Prostate gland (tissue), 2 donors: ENCODE measurements at regions not wholly inside any gene's neighbourhood (a gene's known extent, or its start where the extent isn't known, plus 50 kb on each side); places are given as distances from the start of the nearest gene placed in this dataset.

Source experiments
- DNase-seq: peaks from one replicate; pipeline ENCODE4 v3.0.0-alpha.2; 2019; ENCODE audit warnings: low spot score
- H3K27ac ChIP-seq, 2 donors: fragments of 200-600 bp; sonication (generic); 2 replicates each; pipeline ENCODE4 v1.5.1; 2017 to 2019
- H3K27me3 ChIP-seq: fragments of 200-600 bp; sonication (generic); replicated peaks from 2 replicates; pipeline ENCODE4 v1.5.1; 2019; ENCODE audit not compliant: insufficient read depth
- H3K36me3 ChIP-seq, 2 donors: fragments of 200-600 bp; sonication (generic); 1 replicate in 1 of 2; 2 replicates in 1 of 2; pipeline versions ENCODE4 v1.5.1 to v1.8.1; 2017 to 2019
- H3K4me1 ChIP-seq: fragments of 200-600 bp; sonication (generic); replicated peaks from 2 replicates; pipeline ENCODE4 v1.5.1; 2019
- H3K4me3 ChIP-seq, 2 donors: fragments of 200-600 bp; sonication (generic); 2 replicates each; pipeline ENCODE4 v1.5.1; 2017 to 2019
- H3K9me3 ChIP-seq: fragments of 200-600 bp; sonication (generic); 2 replicates; pipeline ENCODE4 v1.5.1; 2017
- POLR2A ChIP-seq: fragments of 450-650 bp; IDR thresholded peaks from one replicate; pipeline ENCODE4 v1.6.1; 2016; ENCODE audit warnings: antibody characterized with exemption, mild to moderate bottlenecking
- POLR2AphosphoS5 ChIP-seq: sonication (generic); formaldehyde crosslinking; IDR thresholded peaks from one replicate; pipeline ENCODE4 v1.6.1; 2017; ENCODE audit warnings: antibody characterized with exemption
- WGBS: methylation state at CpG from one replicate; pipeline ENCODE4 v1.1.5; 2018; 5-methylcytosine and 5-hydroxymethylcytosine counted together
- intact Hi-C: fragments of 100-400 bp; cut with DNase I; formaldehyde crosslinking; loops from one replicate; pipeline ENCODE4 v1.14.2; 2022
- TF ChIP-seq, protein P1 (sequence below), 4 experiments: fragments of 200-600 bp in 2 of 4; fragments of 450-650 bp in 2 of 4; sonication (generic) in 2 of 4; IDR thresholded peaks; 1 replicate in 3 of 4; 2 replicates in 1 of 4; pipeline ENCODE4 v1.5.1; 2016 to 2019; ENCODE audit warnings: antibody characterized with exemption in 4 of 4, mild to moderate bottlenecking in 2 of 4, moderate library complexity in 2 of 4

DNA sequence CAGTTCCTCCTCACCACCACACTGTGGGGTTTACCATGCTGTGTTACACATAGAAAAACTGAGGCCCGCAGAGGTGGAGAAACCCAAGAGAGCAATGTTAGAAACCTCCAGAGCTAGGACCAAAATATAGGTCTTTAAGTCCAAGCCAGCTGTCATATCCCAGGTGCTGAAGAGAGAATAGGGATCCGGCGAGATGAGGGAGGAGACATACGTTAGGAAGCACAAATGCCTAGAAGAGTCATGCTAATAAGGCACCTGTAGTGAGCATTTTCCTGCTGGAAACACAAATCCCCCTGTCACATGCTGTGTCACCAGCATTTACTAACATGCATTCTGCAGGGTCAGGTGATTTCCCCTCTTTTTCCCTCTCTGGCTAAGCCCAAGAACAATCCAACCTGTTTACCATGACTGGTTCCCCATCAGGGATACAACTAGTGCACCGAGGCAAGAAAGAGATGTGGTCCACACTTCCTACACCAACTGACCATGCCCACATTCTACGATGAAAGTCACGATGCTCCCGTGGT lies 168.6 kb upstream of the CAMK1G start:
- Histone ChIP-seq H3K27me3 (no peaks in the 10 kb centered on the region), H3K4me3 (no peak overlapping the region), H3K9me3 (no peaks in the 10 kb centered on the region), H3K36me3 (no peaks in the 10 kb centered on the region), H3K4me1 (no peaks in the 10 kb centered on the region), H3K27ac (peak overlapping the region in 1 of 2 donors; percentile 8)
- intact Hi-C loops: no loop called here
- TF ChIP-seq, protein P1, sequence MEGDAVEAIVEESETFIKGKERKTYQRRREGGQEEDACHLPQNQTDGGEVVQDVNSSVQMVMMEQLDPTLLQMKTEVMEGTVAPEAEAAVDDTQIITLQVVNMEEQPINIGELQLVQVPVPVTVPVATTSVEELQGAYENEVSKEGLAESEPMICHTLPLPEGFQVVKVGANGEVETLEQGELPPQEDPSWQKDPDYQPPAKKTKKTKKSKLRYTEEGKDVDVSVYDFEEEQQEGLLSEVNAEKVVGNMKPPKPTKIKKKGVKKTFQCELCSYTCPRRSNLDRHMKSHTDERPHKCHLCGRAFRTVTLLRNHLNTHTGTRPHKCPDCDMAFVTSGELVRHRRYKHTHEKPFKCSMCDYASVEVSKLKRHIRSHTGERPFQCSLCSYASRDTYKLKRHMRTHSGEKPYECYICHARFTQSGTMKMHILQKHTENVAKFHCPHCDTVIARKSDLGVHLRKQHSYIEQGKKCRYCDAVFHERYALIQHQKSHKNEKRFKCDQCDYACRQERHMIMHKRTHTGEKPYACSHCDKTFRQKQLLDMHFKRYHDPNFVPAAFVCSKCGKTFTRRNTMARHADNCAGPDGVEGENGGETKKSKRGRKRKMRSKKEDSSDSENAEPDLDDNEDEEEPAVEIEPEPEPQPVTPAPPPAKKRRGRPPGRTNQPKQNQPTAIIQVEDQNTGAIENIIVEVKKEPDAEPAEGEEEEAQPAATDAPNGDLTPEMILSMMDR (IDR thresholded peaks at IDR 0.05): no peak
- TF ChIP-seq POLR2AphosphoS5: no peak
- TF ChIP-seq POLR2A: no peak
- DNase-seq: no peak
- 86% methylated on average over 8 of the region's 8 CpGs for WGBS

DNA sequence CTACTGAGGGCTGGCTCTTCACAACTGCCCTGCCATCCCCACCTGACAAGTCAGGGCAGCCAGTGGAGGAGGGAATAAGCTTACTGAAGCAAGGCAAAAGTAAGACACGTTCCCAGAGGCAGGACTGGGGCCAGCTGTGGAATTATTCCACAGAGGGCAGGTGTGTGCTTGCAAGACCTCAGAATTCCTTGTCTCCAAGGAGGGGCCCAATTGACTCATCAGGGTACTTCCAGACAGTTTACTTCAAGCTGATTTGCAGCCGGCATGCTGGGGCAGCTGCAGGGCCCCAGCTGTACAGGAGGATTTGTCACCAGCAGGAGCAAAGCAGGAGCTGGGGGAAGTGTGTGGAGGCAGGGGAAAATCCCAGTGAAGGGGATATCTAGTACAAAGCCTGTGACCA lies 167.5 kb upstream of the CAMK1G start:
- intact Hi-C loops: no loop called here

DNA sequence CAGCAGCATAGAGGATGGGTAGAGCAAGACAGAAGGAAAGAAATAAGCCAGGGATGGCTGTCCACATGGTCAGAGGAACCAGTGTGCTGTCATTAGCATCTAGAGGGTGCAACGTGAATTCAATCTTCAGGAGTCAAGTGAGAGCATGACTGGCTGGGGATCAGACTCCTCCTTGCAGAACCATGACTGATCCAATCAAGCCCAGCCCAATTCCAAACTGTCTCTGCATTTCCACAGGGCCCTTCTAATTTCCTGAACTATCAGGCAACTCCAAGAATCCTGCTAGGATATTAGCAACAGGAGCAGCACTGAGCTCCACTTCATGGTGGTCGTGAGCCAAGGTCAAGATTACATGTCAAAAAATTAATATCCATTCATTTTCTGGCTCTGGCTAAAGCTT lies 166.8 kb upstream of the CAMK1G start:
- Histone ChIP-seq H3K27me3 (no peaks in the 10 kb centered on the region), H3K4me3 (no peak overlapping the region), H3K27ac (peak overlapping the region in 1 of 2 donors; percentile 11), H3K9me3 (no peaks in the 10 kb centered on the region), H3K4me1 (no peaks in the 10 kb centered on the region), H3K36me3 (no peaks in the 10 kb centered on the region)
- WGBS: 76% methylated on average over 2 of the region's 2 CpGs
- intact Hi-C loops: no loop called here
- TF ChIP-seq POLR2A (no peak), POLR2AphosphoS5 (no peak)
- TF ChIP-seq, protein P1 (IDR thresholded peaks at IDR 0.05): no peak
- DNase-seq: no peak

More for the DNA sequence above, 167.5 kb upstream of the CAMK1G start:
- no peaks in the 10 kb centered on the region for H3K36me3 ChIP-seq
- no peaks in the 10 kb centered on the region for H3K4me1 ChIP-seq
- TF ChIP-seq POLR2A (no peak), POLR2AphosphoS5 (peak; percentile 86)
- TF ChIP-seq, protein P1 (IDR thresholded peaks at IDR 0.05): peak in 1 of 4 experiments; percentile 12
- H3K27ac ChIP-seq: no peak overlapping the region
- no peaks in the 10 kb centered on the region for H3K27me3 ChIP-seq
- peak; percentile 89 for DNase-seq
- H3K4me3 ChIP-seq: no peak overlapping the region
- 25% methylated on average over 2 of the region's 2 CpGs for WGBS
- H3K9me3 ChIP-seq: no peaks in the 10 kb centered on the region

DNA sequence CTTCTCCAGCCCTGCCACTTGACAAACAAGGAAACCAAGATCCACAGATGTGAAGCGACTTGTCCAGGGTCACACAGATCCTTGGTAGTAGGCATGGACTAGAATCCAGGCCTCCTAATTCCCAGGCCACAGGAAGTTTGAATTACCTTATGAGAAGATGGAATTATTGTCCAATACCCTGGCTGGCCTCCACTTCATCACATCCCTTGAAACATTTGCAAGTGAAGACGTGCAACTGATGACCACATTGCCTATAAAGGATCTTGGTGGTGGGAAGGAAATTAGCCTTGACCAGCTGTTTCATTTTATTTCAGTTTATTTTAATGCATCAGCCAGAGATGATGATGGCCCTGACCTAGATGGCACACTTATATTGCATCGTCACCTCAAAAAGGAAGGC lies 165.8 kb upstream of the CAMK1G start:
- no peaks in the 10 kb centered on the region for H3K36me3 ChIP-seq
- no peak for DNase-seq
- H3K4me1 ChIP-seq: no peaks in the 10 kb centered on the region
- no peak overlapping the region for H3K4me3 ChIP-seq
- H3K9me3 ChIP-seq: no peaks in the 10 kb centered on the region
- H3K27me3 ChIP-seq: no peaks in the 10 kb centered on the region
- intact Hi-C loops: no loop called here
- WGBS: 84% methylated on average over 3 of the region's 3 CpGs
- no peak overlapping the region for H3K27ac ChIP-seq
- TF ChIP-seq POLR2A (no peak), POLR2AphosphoS5 (no peak)
- TF ChIP-seq, protein P1 (IDR thresholded peaks at IDR 0.05): no peak

DNA sequence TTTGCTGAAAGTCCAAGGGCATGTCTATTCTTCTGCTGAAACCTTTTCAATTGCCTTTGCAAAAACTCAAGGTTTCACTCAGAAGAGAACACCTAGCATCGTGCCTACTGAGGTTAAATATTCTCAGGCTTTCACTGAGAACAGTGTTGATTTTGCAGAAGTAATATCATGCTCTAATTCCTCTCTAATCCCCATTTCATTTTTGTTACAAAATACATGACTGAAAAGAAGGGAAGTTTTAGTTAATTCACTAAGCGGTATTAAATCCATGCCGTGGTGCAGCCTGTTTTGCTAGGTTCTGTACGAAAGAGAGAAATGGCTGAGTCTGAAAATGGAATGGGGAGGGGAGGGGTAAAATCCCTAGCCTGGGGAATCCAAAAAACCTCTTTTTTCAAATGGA lies 163.2 kb upstream of the CAMK1G start:
- no peak overlapping the region for H3K4me3 ChIP-seq
- intact Hi-C loops: no loop called here
- H3K9me3 ChIP-seq: no peaks in the 10 kb centered on the region
- no peak for DNase-seq
- WGBS: 53% methylated on average over 4 of the region's 4 CpGs
- H3K36me3 ChIP-seq: no peaks in the 10 kb centered on the region
- TF ChIP-seq, protein P1 (IDR thresholded peaks at IDR 0.05): no peak
- TF ChIP-seq POLR2A (no peak), POLR2AphosphoS5 (no peak)
- no peaks in the 10 kb centered on the region for H3K27me3 ChIP-seq
- peak overlapping the region; percentile 33 to 45 for H3K27ac ChIP-seq
- no peaks in the 10 kb centered on the region for H3K4me1 ChIP-seq
